GM12878 (cell line): ENCODE measurements at regions not wholly inside any gene's neighbourhood (a gene's known extent, or its start where the extent isn't known, plus 50 kb on each side); places are given as distances from the start of the nearest gene placed in this dataset.

Source experiments
- ATAC-seq: fragments of 200-7000 bp; cut with Tn5 transposase; 3 replicates; pipeline ENCODE4 v1.9.1; 2020; ENCODE audit warnings: mild to moderate bottlenecking, moderate library complexity
- BruUV-seq: library from RNA; stranded (reverse); fragments of 400-500 nt; replicated peaks from 2 replicates; lab custom pipeline; 2021; lab: Mats Ljungman, UMichigan
- CTCF ChIA-PET: fragments of 300-600 bp; sonication (Branson Sonifier 250); formaldehyde crosslinking; extraction: SDS; loops from one replicate; lab custom pipeline; 2021; ENCODE audit warnings: inconsistent platforms; lab: Yijun Ruan, JAX
- POLR2A ChIA-PET: fragments of 350-600 bp; formaldehyde crosslinking; extraction: SDS; loops from one replicate; lab custom pipeline; 2021; ENCODE audit warnings: inconsistent platforms; lab: Charles Lee
- RAD21 ChIA-PET: fragments of 300-600 bp; sonication (Branson Sonifier 250); formaldehyde crosslinking; loops from one replicate; lab custom pipeline; 2023; ENCODE audit warnings: antibody characterized with exemption; ENCODE audit not compliant: unreplicated experiment; lab: Charles Lee
- SMC1A ChIA-PET: fragments of 300-600 bp; sonication (Branson Sonifier 250); formaldehyde crosslinking; loops from one replicate; lab custom pipeline; 2023; ENCODE audit not compliant: unreplicated experiment, uncharacterized antibody; lab: Charles Lee
- DNase-seq: peaks from one replicate; pipeline ENCODE4 v3.0.0-alpha.2; 2011; ENCODE audit warnings: low read depth, low spot score
- FAIRE-seq: peaks from 3 replicates; lab custom pipeline; 2011; peaks lifted over from hg19 to GRCh38; lab: Jason Lieb, UNC
- H2AFZ ChIP-seq: 2 replicates; pipeline ENCODE4 v1.6.0; 2011; ENCODE audit warnings: low read depth, low read length, control low read depth; ENCODE audit not compliant: control insufficient read depth
- H3K27ac ChIP-seq: 2 replicates; pipeline ENCODE4 v1.5.1; 2011; ENCODE audit warnings: control low read depth; ENCODE audit not compliant: control insufficient read depth, insufficient read depth
- H3K27me3 ChIP-seq, 2 experiments: replicated peaks in 1 of 2; 2 replicates each; pipeline versions ENCODE4 v1.6.0 to v1.6.1; 2011; ENCODE audit warnings: low read length in 1 of 2; ENCODE audit not compliant: control insufficient read depth in 2 of 2, insufficient read depth in 2 of 2
- H3K36me3 ChIP-seq, 2 experiments: 2 replicates each; pipeline ENCODE4 v1.5.1; 2011; ENCODE audit warnings: low read length in 1 of 2; ENCODE audit not compliant: control insufficient read depth in 2 of 2, insufficient read depth in 2 of 2
- H3K4me1 ChIP-seq: 2 replicates; pipeline ENCODE4 v1.6.1; 2011; ENCODE audit warnings: mild to moderate bottlenecking, low read length, moderate library complexity, mixed read lengths; ENCODE audit not compliant: control insufficient read depth, insufficient read depth
- H3K4me2 ChIP-seq: 2 replicates; pipeline ENCODE4 v1.6.0; 2011; ENCODE audit warnings: control low read depth; ENCODE audit not compliant: control insufficient read depth, insufficient read depth
- H3K4me3 ChIP-seq: fragments of 200-600 bp; sonication (generic); 2 replicates; pipeline ENCODE4 v1.5.1; 2016
- H3K79me2 ChIP-seq: 2 replicates; pipeline ENCODE4 v1.6.0; 2011; ENCODE audit warnings: low read length; ENCODE audit not compliant: control insufficient read depth, insufficient read depth
- H3K9ac ChIP-seq: 2 replicates; pipeline ENCODE4 v1.8.0; 2011; ENCODE audit warnings: low read length, control low read depth, mixed read lengths; ENCODE audit not compliant: control insufficient read depth, insufficient read depth
- H3K9me3 ChIP-seq: replicated peaks from 3 replicates; pipeline ENCODE4 v1.5.1; 2011; ENCODE audit warnings: mild to moderate bottlenecking, low read length; ENCODE audit not compliant: control insufficient read depth, insufficient read depth
- H4K20me1 ChIP-seq: 2 replicates; pipeline ENCODE4 v1.6.0; 2011; ENCODE audit not compliant: control insufficient read depth, insufficient read depth
- ASH2L ChIP-seq: fragments of 300-600, 200-600 bp; sonication (generic); IDR thresholded peaks from 2 replicates; pipeline ENCODE4 v1.6.1; 2017; ENCODE audit warnings: low read depth, mild to moderate bottlenecking, borderline replicate concordance
- BMI1 ChIP-seq: fragments of 450-650 bp; IDR thresholded peaks from 2 replicates; pipeline ENCODE4 v1.6.1; 2016; ENCODE audit warnings: mild to moderate bottlenecking, moderate library complexity, borderline replicate concordance
- CREM ChIP-seq: IDR thresholded peaks from 2 replicates; pipeline ENCODE4 v1.6.1; 2014; ENCODE audit warnings: antibody characterized with exemption, low read depth
- DPF2 ChIP-seq: fragments of 450-650 bp; IDR thresholded peaks from 2 replicates; pipeline ENCODE4 v1.6.1; 2017; ENCODE audit warnings: mild to moderate bottlenecking
- ESRRA ChIP-seq: IDR thresholded peaks from 2 replicates; pipeline ENCODE4 v1.6.1; 2012; ENCODE audit warnings: mild to moderate bottlenecking, low read length, improper control_type of control experiment
- HDGF ChIP-seq: fragments of 450-650 bp; IDR thresholded peaks from 2 replicates; pipeline ENCODE4 v1.6.1; 2016; ENCODE audit warnings: antibody characterized with exemption
- MLLT1 ChIP-seq: fragments of 450-650 bp; IDR thresholded peaks from 2 replicates; pipeline ENCODE4 v1.6.1; 2016; ENCODE audit warnings: mild to moderate bottlenecking
- POLR2AphosphoS5 ChIP-seq: IDR thresholded peaks from 2 replicates; pipeline ENCODE4 v1.6.1; 2011; ENCODE audit warnings: mild to moderate bottlenecking, low read length, inconsistent platforms
- SMAD5 ChIP-seq: IDR thresholded peaks from 2 replicates; pipeline ENCODE4 v1.6.1; 2016; ENCODE audit warnings: antibody characterized with exemption, low read depth
- SUPT20H ChIP-seq: IDR thresholded peaks from 2 replicates; pipeline ENCODE4 v1.6.1; 2011; ENCODE audit warnings: low read depth, mild to moderate bottlenecking, low read length, moderate library complexity, borderline replicate concordance; ENCODE audit not compliant: control insufficient read depth
- ZSCAN29 ChIP-seq: fragments of 450-650 bp; IDR thresholded peaks from 2 replicates; pipeline ENCODE4 v1.6.1; 2017; ENCODE audit warnings: mild to moderate bottlenecking, moderate library complexity
- WGBS: methylation state at CpG from one replicate; pipeline ENCODE4 v1.1.6; 2016; ENCODE audit warnings: low lambda C conversion rate; ENCODE audit not compliant: insufficient replicate concordance, insufficient coverage; ENCODE audit errors: missing lambda C conversion rate; 5-methylcytosine and 5-hydroxymethylcytosine counted together
- in situ Hi-C: fragments of 300-500 bp; cut with MboI; formaldehyde crosslinking; loops from 9 replicates; pipeline ENCODE4 v1.14.3; 2018; ENCODE audit warnings: mixed read lengths
- intact Hi-C: fragments of 100-400 bp; cut with micrococcal nuclease; formaldehyde crosslinking; loops from one replicate; pipeline ENCODE4 v1.14.2; 2022; ENCODE audit not compliant: unreplicated experiment
- TF ChIP-seq, protein P1 (sequence below): fragments of 450-650 bp; IDR thresholded peaks from 2 replicates; pipeline ENCODE4 v1.6.1; 2016; ENCODE audit warnings: mild to moderate bottlenecking, moderate library complexity, borderline replicate concordance
- TF ChIP-seq, protein P2 (sequence below): fragments of 450-650 bp; IDR thresholded peaks from 2 replicates; pipeline ENCODE4 v1.6.1; 2018; ENCODE audit warnings: mild to moderate bottlenecking, low read depth, moderate library complexity; ENCODE audit not compliant: partially characterized antibody
- TF ChIP-seq, protein P3 (sequence below): fragments of 150-350 bp; IDR thresholded peaks from 2 replicates; pipeline ENCODE4 v1.6.1; 2016; ENCODE audit warnings: low read depth, low read length

DNA sequence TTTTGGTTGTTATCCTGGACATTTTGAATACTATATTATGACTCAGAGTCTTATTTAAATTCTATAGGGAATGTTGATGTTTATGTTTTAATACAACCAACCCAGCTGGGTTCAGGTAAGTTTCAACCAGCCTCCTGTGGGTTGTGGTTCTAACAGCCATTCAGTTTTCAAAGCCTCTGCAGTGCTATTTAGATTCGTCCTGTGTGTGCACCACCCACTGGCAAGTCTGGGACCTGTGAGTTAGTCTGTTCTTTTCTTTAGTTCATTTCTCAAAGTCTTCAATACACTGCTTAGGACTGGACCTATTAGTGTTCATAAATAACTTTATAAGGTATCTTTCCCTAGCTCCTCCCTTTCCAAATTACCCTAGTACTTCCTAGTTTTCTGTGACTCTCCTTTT, 170.6 kb downstream of the TMEM132E start:
- SMC1A ChIA-PET = no interaction called here
- Histone ChIP-seq H3K4me3 (no peak overlapping the region), H3K4me2 (no peak overlapping the region), H3K4me1 (no peaks in the 10 kb centered on the region), H3K36me3 (no peaks in the 10 kb centered on the region), H3K27me3 (0 out of 4 replicates have a peak, but pooled peaks cover 0 to 1% of the 10 kb centered on the region in 2 experiments), H3K79me2 (no peaks in the 10 kb centered on the region), H3K9ac (no peak overlapping the region), H3K9me3 (no peaks in the 10 kb centered on the region), H2AFZ (no peak overlapping the region), H3K27ac (no peak overlapping the region), H4K20me1 (no peaks in the 10 kb centered on the region)
- CTCF ChIA-PET = no interaction called here
- BruUV-seq = no TSS peak
- POLR2A ChIA-PET = no interaction called here
- in situ Hi-C loops (no loop called here), intact Hi-C loops (loop anchor here (10.0 kb wide), 1 partner anchor 45 kb away; no protein-coding TSS in a partner anchor)
- ATAC-seq (no peak), FAIRE-seq (no peak), DNase-seq (no peak)
- 0% methylated on average over 1 of the region's 1 CpG for WGBS
- RAD21 ChIA-PET = no interaction called here
- no peak for TF ChIP-seq SUPT20H
- no peak for TF ChIP-seq BMI1
- no peak for TF ChIP-seq ZSCAN29
- TF ChIP-seq, protein P1, sequence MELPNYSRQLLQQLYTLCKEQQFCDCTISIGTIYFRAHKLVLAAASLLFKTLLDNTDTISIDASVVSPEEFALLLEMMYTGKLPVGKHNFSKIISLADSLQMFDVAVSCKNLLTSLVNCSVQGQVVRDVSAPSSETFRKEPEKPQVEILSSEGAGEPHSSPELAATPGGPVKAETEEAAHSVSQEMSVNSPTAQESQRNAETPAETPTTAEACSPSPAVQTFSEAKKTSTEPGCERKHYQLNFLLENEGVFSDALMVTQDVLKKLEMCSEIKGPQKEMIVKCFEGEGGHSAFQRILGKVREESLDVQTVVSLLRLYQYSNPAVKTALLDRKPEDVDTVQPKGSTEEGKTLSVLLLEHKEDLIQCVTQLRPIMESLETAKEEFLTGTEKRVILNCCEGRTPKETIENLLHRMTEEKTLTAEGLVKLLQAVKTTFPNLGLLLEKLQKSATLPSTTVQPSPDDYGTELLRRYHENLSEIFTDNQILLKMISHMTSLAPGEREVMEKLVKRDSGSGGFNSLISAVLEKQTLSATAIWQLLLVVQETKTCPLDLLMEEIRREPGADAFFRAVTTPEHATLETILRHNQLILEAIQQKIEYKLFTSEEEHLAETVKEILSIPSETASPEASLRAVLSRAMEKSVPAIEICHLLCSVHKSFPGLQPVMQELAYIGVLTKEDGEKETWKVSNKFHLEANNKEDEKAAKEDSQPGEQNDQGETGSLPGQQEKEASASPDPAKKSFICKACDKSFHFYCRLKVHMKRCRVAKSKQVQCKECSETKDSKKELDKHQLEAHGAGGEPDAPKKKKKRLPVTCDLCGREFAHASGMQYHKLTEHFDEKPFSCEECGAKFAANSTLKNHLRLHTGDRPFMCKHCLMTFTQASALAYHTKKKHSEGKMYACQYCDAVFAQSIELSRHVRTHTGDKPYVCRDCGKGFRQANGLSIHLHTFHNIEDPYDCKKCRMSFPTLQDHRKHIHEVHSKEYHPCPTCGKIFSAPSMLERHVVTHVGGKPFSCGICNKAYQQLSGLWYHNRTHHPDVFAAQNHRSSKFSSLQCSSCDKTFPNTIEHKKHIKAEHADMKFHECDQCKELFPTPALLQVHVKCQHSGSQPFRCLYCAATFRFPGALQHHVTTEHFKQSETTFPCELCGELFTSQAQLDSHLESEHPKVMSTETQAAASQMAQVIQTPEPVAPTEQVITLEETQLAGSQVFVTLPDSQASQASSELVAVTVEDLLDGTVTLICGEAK = no peak
- TF ChIP-seq ASH2L = no peak
- TF ChIP-seq HDGF = no peak
- no peak for TF ChIP-seq DPF2
- no peak for TF ChIP-seq SMAD5
- no peak for TF ChIP-seq CREM
- no peak for TF ChIP-seq MLLT1
- TF ChIP-seq, protein P2, sequence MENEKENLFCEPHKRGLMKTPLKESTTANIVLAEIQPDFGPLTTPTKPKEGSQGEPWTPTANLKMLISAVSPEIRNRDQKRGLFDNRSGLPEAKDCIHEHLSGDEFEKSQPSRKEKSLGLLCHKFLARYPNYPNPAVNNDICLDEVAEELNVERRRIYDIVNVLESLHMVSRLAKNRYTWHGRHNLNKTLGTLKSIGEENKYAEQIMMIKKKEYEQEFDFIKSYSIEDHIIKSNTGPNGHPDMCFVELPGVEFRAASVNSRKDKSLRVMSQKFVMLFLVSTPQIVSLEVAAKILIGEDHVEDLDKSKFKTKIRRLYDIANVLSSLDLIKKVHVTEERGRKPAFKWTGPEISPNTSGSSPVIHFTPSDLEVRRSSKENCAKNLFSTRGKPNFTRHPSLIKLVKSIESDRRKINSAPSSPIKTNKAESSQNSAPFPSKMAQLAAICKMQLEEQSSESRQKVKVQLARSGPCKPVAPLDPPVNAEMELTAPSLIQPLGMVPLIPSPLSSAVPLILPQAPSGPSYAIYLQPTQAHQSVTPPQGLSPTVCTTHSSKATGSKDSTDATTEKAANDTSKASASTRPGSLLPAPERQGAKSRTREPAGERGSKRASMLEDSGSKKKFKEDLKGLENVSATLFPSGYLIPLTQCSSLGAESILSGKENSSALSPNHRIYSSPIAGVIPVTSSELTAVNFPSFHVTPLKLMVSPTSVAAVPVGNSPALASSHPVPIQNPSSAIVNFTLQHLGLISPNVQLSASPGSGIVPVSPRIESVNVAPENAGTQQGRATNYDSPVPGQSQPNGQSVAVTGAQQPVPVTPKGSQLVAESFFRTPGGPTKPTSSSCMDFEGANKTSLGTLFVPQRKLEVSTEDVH = no peak
- no peak for TF ChIP-seq POLR2AphosphoS5
- no peak for TF ChIP-seq ESRRA
- TF ChIP-seq, protein P3, sequence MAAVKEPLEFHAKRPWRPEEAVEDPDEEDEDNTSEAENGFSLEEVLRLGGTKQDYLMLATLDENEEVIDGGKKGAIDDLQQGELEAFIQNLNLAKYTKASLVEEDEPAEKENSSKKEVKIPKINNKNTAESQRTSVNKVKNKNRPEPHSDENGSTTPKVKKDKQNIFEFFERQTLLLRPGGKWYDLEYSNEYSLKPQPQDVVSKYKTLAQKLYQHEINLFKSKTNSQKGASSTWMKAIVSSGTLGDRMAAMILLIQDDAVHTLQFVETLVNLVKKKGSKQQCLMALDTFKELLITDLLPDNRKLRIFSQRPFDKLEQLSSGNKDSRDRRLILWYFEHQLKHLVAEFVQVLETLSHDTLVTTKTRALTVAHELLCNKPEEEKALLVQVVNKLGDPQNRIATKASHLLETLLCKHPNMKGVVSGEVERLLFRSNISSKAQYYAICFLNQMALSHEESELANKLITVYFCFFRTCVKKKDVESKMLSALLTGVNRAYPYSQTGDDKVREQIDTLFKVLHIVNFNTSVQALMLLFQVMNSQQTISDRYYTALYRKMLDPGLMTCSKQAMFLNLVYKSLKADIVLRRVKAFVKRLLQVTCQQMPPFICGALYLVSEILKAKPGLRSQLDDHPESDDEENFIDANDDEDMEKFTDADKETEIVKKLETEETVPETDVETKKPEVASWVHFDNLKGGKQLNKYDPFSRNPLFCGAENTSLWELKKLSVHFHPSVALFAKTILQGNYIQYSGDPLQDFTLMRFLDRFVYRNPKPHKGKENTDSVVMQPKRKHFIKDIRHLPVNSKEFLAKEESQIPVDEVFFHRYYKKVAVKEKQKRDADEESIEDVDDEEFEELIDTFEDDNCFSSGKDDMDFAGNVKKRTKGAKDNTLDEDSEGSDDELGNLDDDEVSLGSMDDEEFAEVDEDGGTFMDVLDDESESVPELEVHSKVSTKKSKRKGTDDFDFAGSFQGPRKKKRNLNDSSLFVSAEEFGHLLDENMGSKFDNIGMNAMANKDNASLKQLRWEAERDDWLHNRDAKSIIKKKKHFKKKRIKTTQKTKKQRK = no peak
